Endothelial cell of umbilical vein (primary cell): ENCODE measurements at regions not wholly inside any gene's neighbourhood (a gene's known extent, or its start where the extent isn't known, plus 50 kb on each side); places are given as distances from the start of the nearest gene placed in this dataset.

ENCODE experiments used
- BruUV-seq: library from RNA; stranded (reverse); fragments of 400-500 nt; replicated peaks from 2 replicates; lab custom pipeline; 2021; lab: Mats Ljungman, UMichigan
- CTCF ChIA-PET: fragments of 300-600, 350-600 bp; sonication (Branson Sonifier 250); formaldehyde crosslinking; loops from one replicate; lab custom pipeline; 2021; ENCODE audit warnings: antibody characterized with exemption, inconsistent platforms; lab: Charles Lee
- POLR2A ChIA-PET: fragments of 300-600, 350-600 bp; sonication (Branson Sonifier 250); formaldehyde crosslinking; loops from one replicate; lab custom pipeline; 2021; ENCODE audit warnings: antibody characterized with exemption, inconsistent platforms; lab: Charles Lee
- DNase-seq: peaks from one replicate; pipeline ENCODE4 v3.0.0-alpha.2; 2011; ENCODE audit warnings: low read depth, low spot score
- FAIRE-seq: peaks from 2 replicates; lab custom pipeline; 2011; peaks lifted over from hg19 to GRCh38; lab: Jason Lieb, UNC
- H2AFZ ChIP-seq: 2 replicates; pipeline ENCODE4 v1.6.0; 2012; ENCODE audit warnings: low read depth, low read length, control low read depth, inconsistent platforms
- H3K27ac ChIP-seq: 2 replicates; pipeline ENCODE4 v1.5.1; 2011; ENCODE audit warnings: low read depth, mild to moderate bottlenecking, control low read depth, low read length, moderate library complexity; ENCODE audit not compliant: insufficient read depth
- H3K27me3 ChIP-seq, 2 experiments: 2 replicates each; pipeline versions ENCODE4 v1.6.0 to v1.6.1; 2011; ENCODE audit warnings: low read length in 2 of 2, mixed read lengths in 1 of 2; ENCODE audit not compliant: control insufficient read depth in 2 of 2, insufficient read depth in 2 of 2
- H3K36me3 ChIP-seq, 2 experiments: 2 replicates in 1 of 2; 3 replicates in 1 of 2; pipeline ENCODE4 v1.5.1; 2011; ENCODE audit warnings: low read length in 2 of 2, mild to moderate bottlenecking in 1 of 2, moderate library complexity in 1 of 2; ENCODE audit not compliant: control insufficient read depth in 2 of 2, insufficient read depth in 2 of 2; ENCODE audit errors: extremely low read depth in 1 of 2
- H3K4me1 ChIP-seq: 3 replicates; pipeline ENCODE4 v1.5.1; 2011; ENCODE audit warnings: mild to moderate bottlenecking, low read length; ENCODE audit not compliant: control insufficient read depth, insufficient read depth; ENCODE audit errors: extremely low read depth
- H3K4me2 ChIP-seq: 2 replicates; pipeline ENCODE4 v1.6.1; 2011; ENCODE audit warnings: low read length, control low read depth, mixed read lengths; ENCODE audit not compliant: insufficient read depth
- H3K4me3 ChIP-seq, 3 experiments: fragments of 200-600 bp in 1 of 3; sonication (generic), shearing (Covaris generic) in 1 of 3; replicated peaks in 1 of 3; 2 replicates each; pipeline ENCODE4 v1.5.1; 2011 to 2016; ENCODE audit warnings: control low read depth in 3 of 3, low read length in 3 of 3, mild to moderate bottlenecking in 2 of 3, inconsistent platforms in 1 of 3, low read depth in 1 of 3, moderate library complexity in 1 of 3; ENCODE audit not compliant: insufficient read depth in 1 of 3
- H3K79me2 ChIP-seq: 2 replicates; pipeline ENCODE4 v1.6.0; 2012; ENCODE audit warnings: low read length, inconsistent platforms; ENCODE audit not compliant: control insufficient read depth, insufficient read depth
- H3K9ac ChIP-seq: replicated peaks from 2 replicates; pipeline ENCODE3; 2011; ENCODE audit warnings: low read length, control low read depth; ENCODE audit not compliant: insufficient read depth; ENCODE audit errors: extremely low read depth
- H3K9me1 ChIP-seq: replicated peaks from 3 replicates; pipeline ENCODE4 v1.6.0; 2011; ENCODE audit warnings: mild to moderate bottlenecking, low read length; ENCODE audit not compliant: control insufficient read depth, insufficient read depth; ENCODE audit errors: extremely low read depth
- H3K9me3 ChIP-seq: replicated peaks from 2 replicates; pipeline ENCODE4 v1.5.1; 2012; ENCODE audit warnings: low read length, inconsistent platforms; ENCODE audit not compliant: control insufficient read depth, insufficient read depth
- H4K20me1 ChIP-seq: replicated peaks from 2 replicates; pipeline ENCODE3; 2011; ENCODE audit warnings: mild to moderate bottlenecking, low read length; ENCODE audit not compliant: control insufficient read depth, insufficient read depth; ENCODE audit errors: extremely low read depth
- CTCF ChIP-seq, 2 donors: IDR thresholded peaks; 1 replicate in 1 of 2; 2 replicates in 1 of 2; pipeline ENCODE4 v1.5.1; 2011; ENCODE audit warnings: low read length in 2 of 2, mild to moderate bottlenecking in 2 of 2, moderate library complexity in 2 of 2, control low read depth in 1 of 2, inconsistent platforms in 1 of 2, low read depth in 1 of 2; ENCODE audit not compliant: insufficient read depth in 1 of 2; ENCODE audit errors: extremely low read depth in 1 of 2
- EZH2 ChIP-seq: IDR thresholded peaks from 2 replicates; pipeline ENCODE4 v1.6.1; 2012; ENCODE audit warnings: borderline replicate concordance, low read depth, mild to moderate bottlenecking, moderate library complexity, low read length, inconsistent platforms; ENCODE audit not compliant: severe bottlenecking
- FOS ChIP-seq: IDR thresholded peaks from 2 replicates; pipeline ENCODE4 v1.6.1; 2011; ENCODE audit warnings: mild to moderate bottlenecking, low read length, moderate library complexity, borderline replicate concordance; ENCODE audit not compliant: insufficient read depth
- GATA2 ChIP-seq: IDR thresholded peaks from 2 replicates; pipeline ENCODE4 v1.7.0; 2011; ENCODE audit warnings: low read depth, mild to moderate bottlenecking, moderate library complexity, mixed read lengths, low read length; ENCODE audit not compliant: insufficient read length, insufficient read depth
- JUN ChIP-seq: IDR thresholded peaks from 2 replicates; pipeline ENCODE4 v1.6.1; 2011; ENCODE audit warnings: borderline replicate concordance, low read depth; ENCODE audit not compliant: insufficient read length, insufficient read depth
- MYC ChIP-seq: IDR thresholded peaks from one replicate; pipeline ENCODE4 v1.6.1; 2011; ENCODE audit warnings: mild to moderate bottlenecking, low read depth, low read length
- POLR2A ChIP-seq: IDR thresholded peaks from 2 replicates; pipeline ENCODE4 v1.6.1; 2012; ENCODE audit warnings: low read depth, mild to moderate bottlenecking, control low read depth, low read length
- POLR2AphosphoS5 ChIP-seq: IDR thresholded peaks from 2 replicates; pipeline ENCODE4 v1.6.1; 2012; ENCODE audit warnings: low read depth, mild to moderate bottlenecking, control low read depth, low read length, moderate library complexity; ENCODE audit not compliant: insufficient read depth
- dilution Hi-C: fragments of 300-500 bp; cut with MboI; formaldehyde crosslinking; loops from one replicate; pipeline ENCODE4 v1.15.0; 2019; ENCODE audit warnings: low sequenced_read_pairs; ENCODE audit not compliant: extremely low pct_ligation_motif_present
- intact Hi-C: fragments of 100-400 bp; cut with micrococcal nuclease; formaldehyde crosslinking; loops from one replicate; pipeline ENCODE4 v1.10.0; 2022
- TF ChIP-seq, protein P1 (sequence below): IDR thresholded peaks from 2 replicates; pipeline ENCODE4 v1.6.1; 2011; ENCODE audit not compliant: insufficient read depth, insufficient read length

DNA sequence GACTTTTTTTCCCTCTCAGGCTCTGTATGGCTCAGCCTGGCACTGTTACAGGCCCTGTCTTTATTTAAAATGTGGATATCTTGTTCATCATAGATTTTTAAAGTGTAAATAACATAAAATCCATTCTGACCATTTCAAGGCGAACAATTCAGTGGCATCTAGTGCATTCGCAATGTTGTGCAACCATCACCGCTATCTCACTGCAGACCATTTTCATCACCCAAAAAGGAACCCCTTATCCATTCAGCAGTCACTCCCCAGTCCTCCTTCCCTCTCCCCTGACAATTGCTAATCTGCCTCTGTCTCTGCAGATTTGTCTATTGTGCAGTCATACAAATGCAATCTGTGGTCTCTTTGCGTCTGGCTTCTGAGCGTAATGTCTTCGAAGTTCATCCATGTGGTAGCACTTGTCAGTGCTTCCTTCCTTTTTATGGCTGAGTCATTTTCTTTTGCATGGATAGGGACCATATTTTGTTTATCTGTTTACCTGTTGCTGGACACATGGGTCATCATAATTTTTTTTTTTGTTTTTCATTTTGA, 148.8 kb upstream of the LHX5 start:
- TF ChIP-seq CTCF (IDR thresholded peaks at IDR 0.05; ENCODE audit: extremely low read depth in 1 of 2, insufficient read depth in 1 of 2, low read depth in 1 of 2, low read length in 2 of 2) (no peak), GATA2 (no peak), EZH2 (no peak), POLR2A (no peak), JUN (no peak), FOS (no peak), MYC (no peak), POLR2AphosphoS5 (no peak)
- TF ChIP-seq, protein P1, sequence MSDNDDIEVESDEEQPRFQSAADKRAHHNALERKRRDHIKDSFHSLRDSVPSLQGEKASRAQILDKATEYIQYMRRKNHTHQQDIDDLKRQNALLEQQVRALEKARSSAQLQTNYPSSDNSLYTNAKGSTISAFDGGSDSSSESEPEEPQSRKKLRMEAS = no peak
- Histone ChIP-seq H3K9ac (no peak overlapping the region), H3K4me3 (no peak overlapping the region), H4K20me1 (no peaks in the 10 kb centered on the region), H3K27me3 (no peaks in the 10 kb centered on the region), H3K9me3 (no peaks in the 10 kb centered on the region), H3K4me2 (no peak overlapping the region), H3K9me1 (no peaks in the 10 kb centered on the region), H3K4me1 (no peaks in the 10 kb centered on the region), H2AFZ (no peak overlapping the region), H3K79me2 (no peaks in the 10 kb centered on the region), H3K36me3 (no peaks in the 10 kb centered on the region), H3K27ac (no peak overlapping the region)
- dilution Hi-C loops = no loop called here
- DNase-seq (no peak), FAIRE-seq (no peak)
- ChIA-PET CTCF (no interaction called here), POLR2A (no interaction called here)
- BruUV-seq = no TSS peak
- intact Hi-C loops = no loop called here
